ENCODE measurements at regions not wholly inside any gene's neighbourhood (a gene's known extent, or its start where the extent isn't known, plus 50 kb on each side); places are given as distances from the start of the nearest gene placed in this dataset.

DNA sequence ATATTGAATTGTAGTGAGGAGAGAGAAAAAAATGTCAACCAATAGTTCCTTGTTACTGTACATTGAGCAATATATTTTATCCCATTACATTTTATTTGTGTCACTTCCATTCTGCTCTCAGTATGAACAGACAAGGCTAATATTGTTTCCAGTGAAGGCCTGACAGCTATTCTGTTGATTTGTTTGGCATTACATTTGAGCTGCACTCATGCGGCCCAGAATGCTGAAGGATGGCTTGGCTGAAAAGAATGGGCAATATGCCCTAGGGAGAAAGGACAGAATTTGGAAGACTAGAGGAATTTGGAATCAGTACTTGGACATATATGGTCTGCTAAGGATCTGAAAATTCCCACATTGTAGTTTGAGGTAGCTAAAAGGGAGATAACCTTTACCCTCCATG is 1294.4 kb downstream of the CDH8 start:
- TF ChIP-seq, protein P1, sequence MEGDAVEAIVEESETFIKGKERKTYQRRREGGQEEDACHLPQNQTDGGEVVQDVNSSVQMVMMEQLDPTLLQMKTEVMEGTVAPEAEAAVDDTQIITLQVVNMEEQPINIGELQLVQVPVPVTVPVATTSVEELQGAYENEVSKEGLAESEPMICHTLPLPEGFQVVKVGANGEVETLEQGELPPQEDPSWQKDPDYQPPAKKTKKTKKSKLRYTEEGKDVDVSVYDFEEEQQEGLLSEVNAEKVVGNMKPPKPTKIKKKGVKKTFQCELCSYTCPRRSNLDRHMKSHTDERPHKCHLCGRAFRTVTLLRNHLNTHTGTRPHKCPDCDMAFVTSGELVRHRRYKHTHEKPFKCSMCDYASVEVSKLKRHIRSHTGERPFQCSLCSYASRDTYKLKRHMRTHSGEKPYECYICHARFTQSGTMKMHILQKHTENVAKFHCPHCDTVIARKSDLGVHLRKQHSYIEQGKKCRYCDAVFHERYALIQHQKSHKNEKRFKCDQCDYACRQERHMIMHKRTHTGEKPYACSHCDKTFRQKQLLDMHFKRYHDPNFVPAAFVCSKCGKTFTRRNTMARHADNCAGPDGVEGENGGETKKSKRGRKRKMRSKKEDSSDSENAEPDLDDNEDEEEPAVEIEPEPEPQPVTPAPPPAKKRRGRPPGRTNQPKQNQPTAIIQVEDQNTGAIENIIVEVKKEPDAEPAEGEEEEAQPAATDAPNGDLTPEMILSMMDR (IDR thresholded peaks at IDR 0.05 in 8 of 11, conservative IDR thresholded peaks at IDR 0.05 in 3 of 11) = no peak
- no peak for TF ChIP-seq POLR2AphosphoS5 (IDR thresholded peaks at IDR 0.05)
